ENCODE measurements at regions not wholly inside any gene's neighbourhood (a gene's known extent, or its start where the extent isn't known, plus 50 kb on each side); places are given as distances from the start of the nearest gene placed in this dataset.

DNA sequence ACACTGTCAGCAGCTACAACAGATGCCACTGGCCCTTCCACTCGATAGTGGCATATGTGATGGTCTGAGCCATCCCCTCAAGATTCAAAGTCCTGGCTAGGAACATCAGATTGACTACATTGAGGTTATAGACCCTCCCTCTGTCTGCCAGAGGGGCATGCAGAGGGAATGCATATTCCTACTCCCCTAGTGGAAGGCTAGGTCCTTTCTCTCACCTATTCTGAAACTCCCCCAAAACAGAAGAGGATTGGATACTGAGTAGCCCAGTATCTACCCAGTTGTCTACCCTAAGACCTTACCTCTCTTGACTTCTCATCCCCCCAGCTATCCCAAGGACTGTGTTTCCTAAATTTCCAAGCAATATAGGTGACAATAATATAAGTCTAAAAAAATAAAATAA, 78.5 kb upstream of the PDE4D start:
- no peaks in the 10 kb centered on the region for H3K27me3 ChIP-seq (ENCODE audit: insufficient read depth, low read length)
- Mint-ChIP-seq H3K27me3 (ENCODE audit: low read depth, unreplicated experiment) (peaks cover 3% of the 10 kb centered on the region), H3K9me3 (ENCODE audit: unreplicated experiment) (no peaks in the 10 kb centered on the region), H3K27ac (ENCODE audit: unreplicated experiment) (no peak overlapping the region), H3K4me1 (ENCODE audit: low read depth, unreplicated experiment) (no peaks in the 10 kb centered on the region), H3K36me3 (ENCODE audit: low read depth, unreplicated experiment) (no peaks in the 10 kb centered on the region), H3K4me3 (ENCODE audit: unreplicated experiment) (no peak overlapping the region)
- no peaks in the 10 kb centered on the region for H4K20me1 ChIP-seq (ENCODE audit: insufficient read depth, low read length)
- no peak overlapping the region for H3K4me3 ChIP-seq (ENCODE audit: insufficient read depth, low read depth, low read length)
- no peaks in the 10 kb centered on the region for H3K79me2 ChIP-seq (ENCODE audit: insufficient read depth, low read length)
- no peaks in the 10 kb centered on the region for H3K36me3 ChIP-seq (ENCODE audit: insufficient read depth, low read length)
- no peaks in the 10 kb centered on the region for H3K4me1 ChIP-seq (ENCODE audit: insufficient read depth, low read length)
- H3K27ac ChIP-seq (ENCODE audit: low read depth, low read length), result no peak overlapping the region
- no peak overlapping the region for H3K4me2 ChIP-seq (ENCODE audit: low read length)
- no peak overlapping the region for H2AFZ ChIP-seq (ENCODE audit: low read depth, low read length)
- H3K9me3 ChIP-seq (ENCODE audit: insufficient read depth, low read depth, low read length), result no peaks in the 10 kb centered on the region
- TF ChIP-seq, protein P1, sequence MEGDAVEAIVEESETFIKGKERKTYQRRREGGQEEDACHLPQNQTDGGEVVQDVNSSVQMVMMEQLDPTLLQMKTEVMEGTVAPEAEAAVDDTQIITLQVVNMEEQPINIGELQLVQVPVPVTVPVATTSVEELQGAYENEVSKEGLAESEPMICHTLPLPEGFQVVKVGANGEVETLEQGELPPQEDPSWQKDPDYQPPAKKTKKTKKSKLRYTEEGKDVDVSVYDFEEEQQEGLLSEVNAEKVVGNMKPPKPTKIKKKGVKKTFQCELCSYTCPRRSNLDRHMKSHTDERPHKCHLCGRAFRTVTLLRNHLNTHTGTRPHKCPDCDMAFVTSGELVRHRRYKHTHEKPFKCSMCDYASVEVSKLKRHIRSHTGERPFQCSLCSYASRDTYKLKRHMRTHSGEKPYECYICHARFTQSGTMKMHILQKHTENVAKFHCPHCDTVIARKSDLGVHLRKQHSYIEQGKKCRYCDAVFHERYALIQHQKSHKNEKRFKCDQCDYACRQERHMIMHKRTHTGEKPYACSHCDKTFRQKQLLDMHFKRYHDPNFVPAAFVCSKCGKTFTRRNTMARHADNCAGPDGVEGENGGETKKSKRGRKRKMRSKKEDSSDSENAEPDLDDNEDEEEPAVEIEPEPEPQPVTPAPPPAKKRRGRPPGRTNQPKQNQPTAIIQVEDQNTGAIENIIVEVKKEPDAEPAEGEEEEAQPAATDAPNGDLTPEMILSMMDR (IDR thresholded peaks at IDR 0.05; ENCODE audit: insufficient read depth, low read depth, low read length), result no peak
- TF ChIP-seq EZH2 (IDR thresholded peaks at IDR 0.05; ENCODE audit: insufficient read depth, low read length), result no peak
- no peak overlapping the region for H3K9ac ChIP-seq (ENCODE audit: low read length)
- FAIRE-seq (no peak), DNase-seq (ENCODE audit: low read depth) (no peak)

DNA sequence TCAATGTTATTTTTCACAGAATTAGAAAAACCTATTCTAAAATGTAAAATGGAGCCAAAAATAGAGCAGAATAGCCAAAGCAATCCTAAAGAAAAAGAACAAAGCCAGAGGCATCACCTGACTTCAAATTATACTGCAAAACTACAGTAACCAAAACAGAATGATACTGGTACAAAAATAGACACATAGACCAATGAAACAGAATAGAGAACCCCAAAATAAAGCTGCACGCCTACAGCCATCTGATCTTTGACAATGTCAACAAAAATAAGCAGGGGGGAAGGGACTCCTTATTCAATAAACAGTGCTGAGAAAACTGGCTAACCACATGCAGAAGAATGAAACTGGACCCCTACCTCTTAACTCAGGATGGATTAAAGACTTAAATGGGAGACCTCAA, 65.8 kb upstream of the PDE4D start:
- no peak for TF ChIP-seq EZH2 (IDR thresholded peaks at IDR 0.05; ENCODE audit: insufficient read depth, low read length)
- TF ChIP-seq, protein P1 (IDR thresholded peaks at IDR 0.05; ENCODE audit: insufficient read depth, low read depth, low read length), result no peak
- Histone ChIP-seq H3K4me2 (ENCODE audit: low read length) (no peak overlapping the region), H3K27ac (ENCODE audit: low read depth, low read length) (no peak overlapping the region), H3K4me1 (ENCODE audit: insufficient read depth, low read length) (no peaks in the 10 kb centered on the region), H2AFZ (ENCODE audit: low read depth, low read length) (no peak overlapping the region), H3K36me3 (ENCODE audit: insufficient read depth, low read length) (no peaks in the 10 kb centered on the region), H3K4me3 (ENCODE audit: insufficient read depth, low read depth, low read length) (no peak overlapping the region), H3K79me2 (ENCODE audit: insufficient read depth, low read length) (no peaks in the 10 kb centered on the region), H3K27me3 (ENCODE audit: insufficient read depth, low read length) (no peaks in the 10 kb centered on the region), H3K9me3 (ENCODE audit: insufficient read depth, low read depth, low read length) (no peaks in the 10 kb centered on the region), H4K20me1 (ENCODE audit: insufficient read depth, low read length) (no peaks in the 10 kb centered on the region), H3K9ac (ENCODE audit: low read length) (no peak overlapping the region)
- DNase-seq (ENCODE audit: low read depth) (no peak), FAIRE-seq (no peak)
- Mint-ChIP-seq H3K9me3 (ENCODE audit: unreplicated experiment) (no peaks in the 10 kb centered on the region), H3K27ac (ENCODE audit: unreplicated experiment) (no peak overlapping the region), H3K4me1 (ENCODE audit: low read depth, unreplicated experiment) (no peaks in the 10 kb centered on the region), H3K4me3 (ENCODE audit: unreplicated experiment) (no peak overlapping the region), H3K36me3 (ENCODE audit: low read depth, unreplicated experiment) (no peaks in the 10 kb centered on the region), H3K27me3 (ENCODE audit: low read depth, unreplicated experiment) (no peaks in the 10 kb centered on the region)

GRCh38 chr5:59956130-59956783, 62.7 kb upstream of the PDE4D start:
- DNase-seq (ENCODE audit: low read depth), result no peak

More at GRCh38 chr5:59956130-59956783, 62.7 kb upstream of the PDE4D start:
- Histone ChIP-seq H2AFZ (ENCODE audit: low read depth, low read length) (no peak overlapping the region), H3K4me1 (ENCODE audit: insufficient read depth, low read length) (no peaks in the 10 kb centered on the region), H3K27ac (ENCODE audit: low read depth, low read length) (no peak overlapping the region), H3K9ac (ENCODE audit: low read length) (no peak overlapping the region), H3K79me2 (ENCODE audit: insufficient read depth, low read length) (no peaks in the 10 kb centered on the region), H3K4me2 (ENCODE audit: low read length) (no peak overlapping the region), H3K36me3 (ENCODE audit: insufficient read depth, low read length) (no peaks in the 10 kb centered on the region), H3K9me3 (ENCODE audit: insufficient read depth, low read depth, low read length) (no peaks in the 10 kb centered on the region), H4K20me1 (ENCODE audit: insufficient read depth, low read length) (no peaks in the 10 kb centered on the region), H3K4me3 (ENCODE audit: insufficient read depth, low read depth, low read length) (no peak overlapping the region), H3K27me3 (ENCODE audit: insufficient read depth, low read length) (no peaks in the 10 kb centered on the region)
- no peaks in the 10 kb centered on the region for H3K36me3 Mint-ChIP-seq (ENCODE audit: low read depth, unreplicated experiment)
- FAIRE-seq, result no peak
- no peaks in the 10 kb centered on the region for H3K27me3 Mint-ChIP-seq (ENCODE audit: low read depth, unreplicated experiment)
- H3K27ac Mint-ChIP-seq (ENCODE audit: unreplicated experiment), result no peak overlapping the region
- no peaks in the 10 kb centered on the region for H3K9me3 Mint-ChIP-seq (ENCODE audit: unreplicated experiment)
- no peak overlapping the region for H3K4me3 Mint-ChIP-seq (ENCODE audit: unreplicated experiment)
- H3K4me1 Mint-ChIP-seq (ENCODE audit: low read depth, unreplicated experiment), result no peaks in the 10 kb centered on the region
- no peak for TF ChIP-seq EZH2 (IDR thresholded peaks at IDR 0.05; ENCODE audit: insufficient read depth, low read length)
- TF ChIP-seq, protein P1 (IDR thresholded peaks at IDR 0.05; ENCODE audit: insufficient read depth, low read depth, low read length), result no peak
